Ishikawa (cell line): ENCODE measurements at regions not wholly inside any gene's neighbourhood (a gene's known extent, or its start where the extent isn't known, plus 50 kb on each side); places are given as distances from the start of the nearest gene placed in this dataset.

Source experiments
- CEBPB ChIP-seq: IDR thresholded peaks from 2 replicates; pipeline ENCODE4 v1.6.1; 2012
- CREB1 ChIP-seq: IDR thresholded peaks from 2 replicates; pipeline ENCODE4 v1.6.1; 2012; ENCODE audit warnings: low read depth
- EGR1 ChIP-seq: IDR thresholded peaks from 2 replicates; pipeline ENCODE4 v1.6.1; 2012
- EP300 ChIP-seq: IDR thresholded peaks from 2 replicates; pipeline ENCODE4 v1.6.1; 2012; ENCODE audit warnings: borderline replicate concordance
- FOXM1 ChIP-seq: IDR thresholded peaks from 2 replicates; pipeline ENCODE4 v1.6.1; 2012; ENCODE audit warnings: low read depth, borderline replicate concordance
- NFIC ChIP-seq: IDR thresholded peaks from 2 replicates; pipeline ENCODE4 v1.6.1; 2012
- RAD21 ChIP-seq: IDR thresholded peaks from 2 replicates; pipeline ENCODE4 v1.6.1; 2012; ENCODE audit warnings: low read depth
- TAF1 ChIP-seq: IDR thresholded peaks from 2 replicates; pipeline ENCODE4 v1.6.1; 2012; ENCODE audit warnings: low read depth, mild to moderate bottlenecking
- TCF12 ChIP-seq: IDR thresholded peaks from 2 replicates; pipeline ENCODE4 v1.6.1; 2012; ENCODE audit warnings: low read depth
- TEAD4 ChIP-seq: IDR thresholded peaks from 2 replicates; pipeline ENCODE4 v1.6.1; 2012
- USF1 ChIP-seq: IDR thresholded peaks from 2 replicates; pipeline ENCODE4 v1.6.1; 2012
- YY1 ChIP-seq: IDR thresholded peaks from 2 replicates; pipeline ENCODE4 v1.6.1; 2012; ENCODE audit warnings: low read depth
- ZBTB7A ChIP-seq: IDR thresholded peaks from 2 replicates; pipeline ENCODE4 v1.6.1; 2012; ENCODE audit warnings: low read depth
- TF ChIP-seq, protein P1 (sequence below): IDR thresholded peaks from 2 replicates; pipeline ENCODE4 v1.6.1; 2012
- TF ChIP-seq, protein P2 (sequence below): IDR thresholded peaks from 2 replicates; pipeline ENCODE4 v1.6.1; 2012; ENCODE audit warnings: low read depth, mild to moderate bottlenecking

DNA sequence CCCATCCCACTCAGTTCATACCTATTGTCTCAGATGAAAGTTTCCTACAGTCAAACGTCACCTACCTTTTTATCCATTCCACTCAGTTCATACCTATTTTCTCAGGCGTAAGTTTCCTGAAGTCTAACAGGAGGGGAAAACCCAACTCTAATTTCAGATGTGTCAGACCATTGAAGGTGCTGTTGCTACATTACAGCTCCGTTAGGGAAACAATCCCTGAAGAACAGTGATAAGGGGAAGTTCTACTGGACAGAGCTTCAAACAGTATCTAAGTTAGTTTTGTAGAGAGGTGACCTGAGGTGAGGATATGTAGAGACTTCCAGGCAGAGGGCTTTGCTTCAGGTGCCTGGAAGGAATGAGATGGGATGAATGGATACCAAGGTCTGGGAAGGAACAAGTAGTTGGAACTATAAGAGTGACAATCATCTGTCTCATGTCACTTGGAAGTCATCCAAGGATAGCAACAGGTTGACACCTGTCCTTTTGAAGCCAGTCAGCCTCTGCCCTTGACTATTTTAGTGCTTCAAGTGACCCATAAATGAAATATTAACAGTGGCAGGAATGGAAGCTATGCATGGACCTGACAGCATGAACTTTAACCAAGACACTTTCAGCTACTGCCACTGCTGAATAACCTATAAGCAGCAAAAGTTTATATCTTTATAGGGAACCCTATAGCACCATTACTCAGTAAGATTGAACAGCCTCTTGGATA lies 191.6 kb upstream of the MOCS1 start:
- TF ChIP-seq TCF12 (no peak), EGR1 (no peak), CREB1 (no peak), CEBPB (no peak), EP300 (no peak), RAD21 (no peak), USF1 (no peak), ZBTB7A (no peak), NFIC (no peak), FOXM1 (no peak), TEAD4 (no peak), YY1 (no peak), TAF1 (no peak)
- TF ChIP-seq, protein P1, sequence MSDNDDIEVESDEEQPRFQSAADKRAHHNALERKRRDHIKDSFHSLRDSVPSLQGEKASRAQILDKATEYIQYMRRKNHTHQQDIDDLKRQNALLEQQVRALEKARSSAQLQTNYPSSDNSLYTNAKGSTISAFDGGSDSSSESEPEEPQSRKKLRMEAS = no peak
- TF ChIP-seq, protein P2, sequence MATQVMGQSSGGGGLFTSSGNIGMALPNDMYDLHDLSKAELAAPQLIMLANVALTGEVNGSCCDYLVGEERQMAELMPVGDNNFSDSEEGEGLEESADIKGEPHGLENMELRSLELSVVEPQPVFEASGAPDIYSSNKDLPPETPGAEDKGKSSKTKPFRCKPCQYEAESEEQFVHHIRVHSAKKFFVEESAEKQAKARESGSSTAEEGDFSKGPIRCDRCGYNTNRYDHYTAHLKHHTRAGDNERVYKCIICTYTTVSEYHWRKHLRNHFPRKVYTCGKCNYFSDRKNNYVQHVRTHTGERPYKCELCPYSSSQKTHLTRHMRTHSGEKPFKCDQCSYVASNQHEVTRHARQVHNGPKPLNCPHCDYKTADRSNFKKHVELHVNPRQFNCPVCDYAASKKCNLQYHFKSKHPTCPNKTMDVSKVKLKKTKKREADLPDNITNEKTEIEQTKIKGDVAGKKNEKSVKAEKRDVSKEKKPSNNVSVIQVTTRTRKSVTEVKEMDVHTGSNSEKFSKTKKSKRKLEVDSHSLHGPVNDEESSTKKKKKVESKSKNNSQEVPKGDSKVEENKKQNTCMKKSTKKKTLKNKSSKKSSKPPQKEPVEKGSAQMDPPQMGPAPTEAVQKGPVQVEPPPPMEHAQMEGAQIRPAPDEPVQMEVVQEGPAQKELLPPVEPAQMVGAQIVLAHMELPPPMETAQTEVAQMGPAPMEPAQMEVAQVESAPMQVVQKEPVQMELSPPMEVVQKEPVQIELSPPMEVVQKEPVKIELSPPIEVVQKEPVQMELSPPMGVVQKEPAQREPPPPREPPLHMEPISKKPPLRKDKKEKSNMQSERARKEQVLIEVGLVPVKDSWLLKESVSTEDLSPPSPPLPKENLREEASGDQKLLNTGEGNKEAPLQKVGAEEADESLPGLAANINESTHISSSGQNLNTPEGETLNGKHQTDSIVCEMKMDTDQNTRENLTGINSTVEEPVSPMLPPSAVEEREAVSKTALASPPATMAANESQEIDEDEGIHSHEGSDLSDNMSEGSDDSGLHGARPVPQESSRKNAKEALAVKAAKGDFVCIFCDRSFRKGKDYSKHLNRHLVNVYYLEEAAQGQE = no peak

- TF ChIP-seq, protein P2 = no peak
- TF ChIP-seq TCF12 (no peak), FOXM1 (no peak), EGR1 (no peak), RAD21 (no peak), NFIC (no peak), USF1 (no peak), TEAD4 (no peak), CREB1 (no peak), ZBTB7A (no peak), YY1 (no peak), EP300 (no peak), TAF1 (no peak), CEBPB (no peak)
- TF ChIP-seq, protein P1 = no peak
Measured at GRCh38 chr6:40124924-40125323, 190.7 kb upstream of the MOCS1 start.

GRCh38 chr6:40116832-40117231 lies 182.6 kb upstream of the MOCS1 start:
- TF ChIP-seq NFIC (no peak), TEAD4 (no peak), USF1 (no peak), CEBPB (no peak), RAD21 (no peak), CREB1 (no peak), TCF12 (no peak), YY1 (no peak), EP300 (no peak), ZBTB7A (no peak), EGR1 (no peak), FOXM1 (no peak), TAF1 (no peak)
- TF ChIP-seq, protein P1 = no peak
- TF ChIP-seq, protein P2 = no peak
